ENCODE measurements at regions not wholly inside any gene's neighbourhood (a gene's known extent, or its start where the extent isn't known, plus 50 kb on each side); places are given as distances from the start of the nearest gene placed in this dataset.

DNA sequence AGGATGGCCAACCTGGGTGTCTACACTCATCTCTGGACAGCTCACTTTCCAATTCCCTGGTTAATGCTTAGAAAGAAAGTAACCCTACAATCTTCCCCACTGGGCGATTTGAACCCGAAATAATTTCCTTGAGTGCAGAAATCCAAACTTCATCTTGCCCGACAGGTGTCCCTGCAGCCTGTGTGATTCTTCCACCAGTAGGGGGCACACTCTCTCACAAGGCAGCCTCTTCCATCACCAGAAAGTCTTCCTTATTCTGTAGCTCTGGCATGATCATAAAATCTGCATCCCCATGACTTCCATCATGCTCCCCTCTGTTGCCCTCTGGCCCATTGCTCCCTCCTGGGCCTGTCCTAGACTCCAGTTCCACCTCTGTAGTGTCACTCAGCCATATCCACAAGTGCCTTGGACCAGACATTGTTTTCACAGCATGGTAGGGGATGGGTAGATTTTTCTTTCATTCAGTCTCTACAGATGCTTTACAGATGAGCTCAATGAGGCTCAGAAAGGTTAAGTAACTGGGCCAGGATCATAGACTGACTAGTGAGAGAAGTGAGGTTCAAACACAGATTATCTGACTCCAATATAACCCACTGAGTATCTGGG lies 170.4 kb upstream of the SPTLC3 start:
- TF ChIP-seq CTCF (IDR thresholded peaks at IDR 0.05 in 8 of 11, conservative IDR thresholded peaks at IDR 0.05 in 3 of 11) = no peak
- no peak for TF ChIP-seq POLR2A (IDR thresholded peaks at IDR 0.05)
- no peak for TF ChIP-seq POLR2AphosphoS5 (IDR thresholded peaks at IDR 0.05)
